ENCODE measurements at regions not wholly inside any gene's neighbourhood (a gene's known extent, or its start where the extent isn't known, plus 50 kb on each side); places are given as distances from the start of the nearest gene placed in this dataset.
"Not testable (repeated sequence)": the region's sequence is repeated elsewhere in the genome, so short reads cannot be mapped to it uniquely, and the experiment has no call there.

DNA sequence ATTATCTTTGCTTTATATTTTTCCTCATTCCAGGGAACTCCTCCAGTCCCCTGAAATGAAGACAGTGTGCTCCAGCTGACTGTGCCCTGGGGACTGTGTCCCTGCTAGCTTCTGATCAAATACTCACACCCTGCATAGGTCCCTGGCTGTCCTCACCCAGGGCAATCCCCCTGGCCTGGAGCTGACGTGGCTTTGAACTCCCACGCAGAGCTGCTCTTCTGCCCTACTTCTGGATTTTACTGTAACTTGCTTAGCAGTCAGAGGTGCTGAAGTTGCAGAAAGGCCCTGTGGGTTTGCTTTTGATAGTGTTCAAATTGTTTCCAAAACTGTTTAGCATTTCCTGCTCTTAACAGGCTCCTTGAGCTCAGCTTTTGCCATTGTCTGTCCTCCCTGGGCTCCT, 186.5 kb downstream of the FASLG start:
- DNase-seq (ENCODE audit: low spot score), result no peak
- peaks cover 21% of the 10 kb centered on the region for H3K4me1 Mint-ChIP-seq

GRCh38 chr1:172845865-172846264, 187.0 kb downstream of the FASLG start:
- TF ChIP-seq NR2C2 (CRISPR knock-in tag; IDR thresholded peaks at IDR 0.05) (no peak), ESRRA (CRISPR knock-in tag; IDR thresholded peaks at IDR 0.05; ENCODE audit: borderline replicate concordance) (no peak), ZBTB43 (CRISPR knock-in tag; IDR thresholded peaks at IDR 0.05) (no peak), ZNF121 (CRISPR knock-in tag; IDR thresholded peaks at IDR 0.05) (no peak), ZNF263 (CRISPR knock-in tag; IDR thresholded peaks at IDR 0.05; ENCODE audit: low read depth) (no peak), ATF1 (CRISPR knock-in tag; IDR thresholded peaks at IDR 0.05) (no peak), JAZF1 (CRISPR knock-in tag; IDR thresholded peaks at IDR 0.05) (no peak), IRF2 (CRISPR knock-in tag; IDR thresholded peaks at IDR 0.05; ENCODE audit: borderline replicate concordance, low read depth) (no peak)
- TF ChIP-seq, protein P1, sequence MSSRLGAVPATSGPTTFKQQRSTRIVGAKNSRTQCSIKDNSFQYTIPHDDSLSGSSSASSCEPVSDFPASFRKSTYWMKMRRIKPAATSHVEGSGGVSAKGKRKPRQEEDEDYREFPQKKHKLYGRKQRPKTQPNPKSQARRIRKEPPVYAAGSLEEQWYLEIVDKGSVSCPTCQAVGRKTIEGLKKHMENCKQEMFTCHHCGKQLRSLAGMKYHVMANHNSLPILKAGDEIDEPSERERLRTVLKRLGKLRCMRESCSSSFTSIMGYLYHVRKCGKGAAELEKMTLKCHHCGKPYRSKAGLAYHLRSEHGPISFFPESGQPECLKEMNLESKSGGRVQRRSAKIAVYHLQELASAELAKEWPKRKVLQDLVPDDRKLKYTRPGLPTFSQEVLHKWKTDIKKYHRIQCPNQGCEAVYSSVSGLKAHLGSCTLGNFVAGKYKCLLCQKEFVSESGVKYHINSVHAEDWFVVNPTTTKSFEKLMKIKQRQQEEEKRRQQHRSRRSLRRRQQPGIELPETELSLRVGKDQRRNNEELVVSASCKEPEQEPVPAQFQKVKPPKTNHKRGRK (CRISPR knock-in tag; IDR thresholded peaks at IDR 0.05; ENCODE audit: borderline replicate concordance), result no peak
- ATAC-seq (no peak), DNase-seq (ENCODE audit: low spot score) (no peak)
- ChIA-PET CTCF (interaction anchor here (2.1 kb wide), 1 partner anchor 20 kb away, joined by 5 read pairs; no protein-coding TSS in a partner anchor), POLR2A (no interaction called here)
- no peak overlapping the region for H3K4me3 Mint-ChIP-seq
- H3K27me3 Mint-ChIP-seq (ENCODE audit: low read depth), result no peaks in the 10 kb centered on the region; the same call in 1 of the 2 replicates
- no peaks in the 10 kb centered on the region for H3K9me3 Mint-ChIP-seq
- peaks cover 22% of the 10 kb centered on the region for H3K4me1 Mint-ChIP-seq
- H3K27ac Mint-ChIP-seq, result no peak overlapping the region
- no peaks in the 10 kb centered on the region for H3K36me3 Mint-ChIP-seq

More for the DNA sequence above, 186.5 kb downstream of the FASLG start:
- ATAC-seq, result peak; percentile 51; the same call in 1 of the 2 replicates
- POLR2A ChIA-PET, result no interaction called here
- H3K27me3 Mint-ChIP-seq (ENCODE audit: low read depth), result no peaks in the 10 kb centered on the region; the same call in 1 of the 2 replicates
- TF ChIP-seq KAT7 (CRISPR knock-in tag; IDR thresholded peaks at IDR 0.05; ENCODE audit: borderline replicate concordance) (no peak), ZNF671 (CRISPR knock-in tag; IDR thresholded peaks at IDR 0.05) (no peak), RORB (CRISPR knock-in tag; IDR thresholded peaks at IDR 0.05) (no peak), NFATC4 (CRISPR knock-in tag; IDR thresholded peaks at IDR 0.05) (no peak), TCF7 (CRISPR knock-in tag; IDR thresholded peaks at IDR 0.05; ENCODE audit: low read depth) (no peak), CREM (CRISPR knock-in tag; IDR thresholded peaks at IDR 0.05) (no peak), ZNF425 (CRISPR knock-in tag; conservative IDR thresholded peaks at IDR 0.05) (no peak), ZNF232 (CRISPR knock-in tag; IDR thresholded peaks at IDR 0.05) (no peak), ZBTB43 (CRISPR knock-in tag; IDR thresholded peaks at IDR 0.05) (no peak), JUN (CRISPR knock-in tag; IDR thresholded peaks at IDR 0.05) (no peak), SP1 (CRISPR knock-in tag; conservative IDR thresholded peaks at IDR 0.05) (no peak), ATF6 (CRISPR knock-in tag; IDR thresholded peaks at IDR 0.05) (no peak), ZNF263 (CRISPR knock-in tag; IDR thresholded peaks at IDR 0.05; ENCODE audit: low read depth) (no peak), NFYB (CRISPR knock-in tag; conservative IDR thresholded peaks at IDR 0.05; ENCODE audit: low read depth) (no peak)
- TF ChIP-seq, protein P2, sequence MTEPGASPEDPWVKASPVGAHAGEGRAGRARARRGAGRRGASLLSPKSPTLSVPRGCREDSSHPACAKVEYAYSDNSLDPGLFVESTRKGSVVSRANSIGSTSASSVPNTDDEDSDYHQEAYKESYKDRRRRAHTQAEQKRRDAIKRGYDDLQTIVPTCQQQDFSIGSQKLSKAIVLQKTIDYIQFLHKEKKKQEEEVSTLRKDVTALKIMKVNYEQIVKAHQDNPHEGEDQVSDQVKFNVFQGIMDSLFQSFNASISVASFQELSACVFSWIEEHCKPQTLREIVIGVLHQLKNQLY (CRISPR knock-in tag; IDR thresholded peaks at IDR 0.05), result no peak
- H3K4me3 Mint-ChIP-seq, result no peak overlapping the region
- no peaks in the 10 kb centered on the region for H3K9me3 Mint-ChIP-seq
- CTCF ChIA-PET, result interaction anchor here (2.1 kb wide), 1 partner anchor 19 kb away, joined by 5 read pairs; no protein-coding TSS in a partner anchor
- H3K36me3 Mint-ChIP-seq, result no peaks in the 10 kb centered on the region
- H3K27ac Mint-ChIP-seq, result no peak overlapping the region

DNA sequence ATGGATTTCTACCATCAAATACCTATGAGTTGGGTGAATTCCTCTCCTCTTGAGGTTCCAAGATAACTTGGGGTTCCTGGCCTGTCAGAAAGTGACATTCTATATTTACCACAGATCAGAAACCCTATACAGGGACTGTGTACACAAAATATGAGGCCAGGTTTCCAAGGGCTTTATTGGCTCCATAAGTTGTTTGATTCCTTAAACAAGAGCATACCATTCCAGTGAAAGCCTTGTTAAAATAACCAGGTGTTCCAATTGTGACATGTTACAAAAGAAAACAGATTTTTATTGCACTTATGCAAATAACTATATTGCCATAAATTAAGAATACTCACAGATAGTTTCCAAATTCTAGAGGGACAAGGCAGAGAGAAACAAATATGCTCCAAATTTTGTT, 188.9 kb downstream of the FASLG start:
- H3K9me3 Mint-ChIP-seq; H3K27ac Mint-ChIP-seq; ATAC-seq; H3K4me3 Mint-ChIP-seq; POLR2A ChIA-PET; H3K27me3 Mint-ChIP-seq (ENCODE audit: low read depth); H3K36me3 Mint-ChIP-seq; DNase-seq (ENCODE audit: low spot score); CTCF ChIA-PET: not testable (repeated sequence)
- H3K4me1 Mint-ChIP-seq, result peaks cover 27% of the 10 kb centered on the region
